Stimulated activated naive CD4-positive, alpha-beta T cell (primary cell): ENCODE measurements at regions not wholly inside any gene's neighbourhood (a gene's known extent, or its start where the extent isn't known, plus 50 kb on each side); places are given as distances from the start of the nearest gene placed in this dataset.
"Not testable (repeated sequence)": the region's sequence is repeated elsewhere in the genome, so short reads cannot be mapped to it uniquely, and the experiment has no call there.

Experiments used
- DNase-seq, 6 experiments: peaks; one replicate each; lab custom pipeline; 2025; lab: John Stamatoyannopoulos, UW

GRCh38 chr1:80318108-80318507 lies 1311.6 kb upstream of the ADGRL4 start:
- no peak for DNase-seq

GRCh38 chr1:80310703-80311245 lies 1304.2 kb upstream of the ADGRL4 start:
- DNase-seq: no peak

GRCh38 chr1:80305466-80305865 lies 1298.9 kb upstream of the ADGRL4 start:
- no peak for DNase-seq

- no peak for DNase-seq
Observed at GRCh38 chr1:80293818-80294217, 1287.3 kb upstream of the ADGRL4 start.

- DNase-seq: not testable (repeated sequence)
Observed at GRCh38 chr1:80288750-80289149, 1282.2 kb upstream of the ADGRL4 start.

GRCh38 chr1:80282536-80282935 lies 1276.0 kb upstream of the ADGRL4 start:
- no peak for DNase-seq

- DNase-seq: no peak
Observed at GRCh38 chr1:80278936-80279335, 1272.4 kb upstream of the ADGRL4 start.

GRCh38 chr1:80274256-80274655 lies 1267.7 kb upstream of the ADGRL4 start:
- DNase-seq: no peak

GRCh38 chr1:80272495-80272894 lies 1266.0 kb upstream of the ADGRL4 start:
- DNase-seq: no peak

GRCh38 chr1:80258659-80259058 lies 1252.1 kb upstream of the ADGRL4 start:
- DNase-seq: no peak

- DNase-seq: no peak
Observed at GRCh38 chr1:80251591-80251990, 1245.1 kb upstream of the ADGRL4 start.

- no peak for DNase-seq
Observed at GRCh38 chr1:80251171-80251570, 1244.6 kb upstream of the ADGRL4 start.

GRCh38 chr1:80250573-80251168 lies 1244.1 kb upstream of the ADGRL4 start:
- no peak for DNase-seq

- DNase-seq: no peak
Observed at GRCh38 chr1:80249699-80250098, 1243.2 kb upstream of the ADGRL4 start.

- no peak for DNase-seq
Observed at GRCh38 chr1:80248886-80249285, 1242.4 kb upstream of the ADGRL4 start.

- no peak for DNase-seq
Observed at GRCh38 chr1:80245813-80246212, 1239.3 kb upstream of the ADGRL4 start.

- no peak for DNase-seq
Observed at GRCh38 chr1:80244372-80244771, 1237.8 kb upstream of the ADGRL4 start.

GRCh38 chr1:80241566-80241965 lies 1235.0 kb upstream of the ADGRL4 start:
- DNase-seq: no peak

GRCh38 chr1:80225510-80225909 lies 1219.0 kb upstream of the ADGRL4 start:
- no peak for DNase-seq

- no peak for DNase-seq
Observed at GRCh38 chr1:80221319-80221718, 1214.8 kb upstream of the ADGRL4 start.

GRCh38 chr1:80218112-80218511 lies 1211.6 kb upstream of the ADGRL4 start:
- no peak for DNase-seq

- no peak for DNase-seq
Observed at GRCh38 chr1:80217377-80217986, 1211.0 kb upstream of the ADGRL4 start.

GRCh38 chr1:80214888-80215540 lies 1208.5 kb upstream of the ADGRL4 start:
- DNase-seq: no peak
